ENCODE measurements at regions not wholly inside any gene's neighbourhood (a gene's known extent, or its start where the extent isn't known, plus 50 kb on each side); places are given as distances from the start of the nearest gene placed in this dataset.

DNA sequence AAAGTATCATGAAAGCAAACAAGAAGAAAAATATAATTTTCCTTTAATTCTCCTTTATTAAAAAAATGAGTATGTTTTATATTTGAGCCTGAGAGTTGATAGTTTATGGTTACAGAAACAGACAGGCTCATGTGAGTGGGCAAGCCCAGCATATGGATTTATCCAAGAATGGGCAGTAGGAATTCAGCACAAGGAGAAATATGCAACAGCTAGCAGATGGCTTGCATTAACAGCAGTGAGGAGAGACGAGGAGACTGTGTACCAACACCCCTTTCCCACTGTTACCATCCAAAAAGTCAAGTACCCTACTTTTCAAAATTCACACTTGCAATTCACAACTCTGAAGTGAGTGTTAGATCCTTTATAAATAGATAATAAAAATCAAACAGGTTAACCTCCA is 1760.2 kb upstream of the TENM3 start:
- no peak overlapping the region for H3K4me2 ChIP-seq (ENCODE audit: low read depth, low read length)
- CTCF ChIA-PET, result no interaction called here
- H3K18ac ChIP-seq (ENCODE audit: low read depth, low read length), result no peak overlapping the region
- H2AK9ac ChIP-seq (replicated peaks; ENCODE audit: low read depth, low read length, poor library complexity), result no peak overlapping the region
- H3K4me3 ChIP-seq (ENCODE audit: insufficient read depth, low read depth, low read length), result no peak overlapping the region
- H3K27ac ChIP-seq (ENCODE audit: insufficient read depth, low read length), result no peak overlapping the region
- no peak overlapping the region for H2BK5ac ChIP-seq (ENCODE audit: low read depth, low read length, poor library complexity, severe bottlenecking)
- no peak overlapping the region for H2BK120ac ChIP-seq (ENCODE audit: low read depth, low read length)
- H4K91ac ChIP-seq (ENCODE audit: insufficient read depth, low read depth, low read length), result no peak overlapping the region
- no peak overlapping the region for H3K14ac ChIP-seq (replicated peaks; ENCODE audit: low read depth, low read length)
- H3K9ac ChIP-seq (ENCODE audit: low read depth, low read length), result no peak overlapping the region
- dilution Hi-C loops (cut with HindIII; ENCODE audit: low sequenced_read_pairs, unreplicated experiment), result no loop called here
- H4K5ac ChIP-seq (ENCODE audit: low read depth, low read length), result no peak overlapping the region
- TF ChIP-seq FOS (IDR thresholded peaks at IDR 0.05; ENCODE audit: low read depth, low read length) (no peak), CHD1 (IDR thresholded peaks at IDR 0.05; ENCODE audit: low read depth, low read length) (no peak), RCOR1 (IDR thresholded peaks at IDR 0.05; ENCODE audit: insufficient replicate concordance, low read length) (no peak), MXI1 (IDR thresholded peaks at IDR 0.05; ENCODE audit: borderline replicate concordance, low read depth, low read length) (no peak), RFX5 (IDR thresholded peaks at IDR 0.05; ENCODE audit: low read depth, low read length) (no peak), MAZ (IDR thresholded peaks at IDR 0.05; ENCODE audit: borderline replicate concordance, low read depth, low read length) (no peak), POLR2A (IDR thresholded peaks at IDR 0.05; ENCODE audit: low read depth, low read length) (no peak), CEBPB (IDR thresholded peaks at IDR 0.05; ENCODE audit: low read depth, low read length) (no peak), RAD21 (IDR thresholded peaks at IDR 0.05; ENCODE audit: low read length) (no peak), NFE2L2 (IDR thresholded peaks at IDR 0.05; ENCODE audit: low read depth, low read length) (no peak)
- no peak overlapping the region for H4K8ac ChIP-seq (ENCODE audit: low read depth in 2 of 2, low read length in 2 of 2)
- no peaks in the 10 kb centered on the region for H3K27me3 ChIP-seq (ENCODE audit: control insufficient read depth, insufficient read depth, low read length)
- no peaks in the 10 kb centered on the region for H3K36me3 ChIP-seq (ENCODE audit: control insufficient read depth, insufficient read depth, low read length)
- H2AK5ac ChIP-seq (ENCODE audit: low read depth, low read length), result no peak overlapping the region
- no peaks in the 10 kb centered on the region for H3K4me1 ChIP-seq (ENCODE audit: control insufficient read depth, insufficient read depth, low read length)
- no peak overlapping the region for H2BK20ac ChIP-seq (ENCODE audit: low read depth, low read length)
- no peak overlapping the region for H3K56ac ChIP-seq (ENCODE audit: extremely low read depth, insufficient read depth, low read length)
- H4K20me1 ChIP-seq (ENCODE audit: insufficient read depth, low read length), result no peaks in the 10 kb centered on the region
- POLR2A ChIA-PET (ENCODE audit: unreplicated experiment), result no interaction called here
- in situ Hi-C loops (cut with MboI; ENCODE audit: low sequenced_read_pairs), result no loop called here
- BruUV-seq (replicated peaks), result no TSS peak
- H3K9me1 ChIP-seq (ENCODE audit: insufficient read depth, low read length), result no peaks in the 10 kb centered on the region
- no peak overlapping the region for H3K23ac ChIP-seq (ENCODE audit: low read depth, low read length)
- H3K9me3 ChIP-seq (ENCODE audit: control insufficient read depth, insufficient read depth, low read length), result peaks cover 2% of the 10 kb centered on the region; the same call in 1 of the 2 replicates
- intact Hi-C loops (cut with micrococcal nuclease), result no loop called here
- H2AFZ ChIP-seq (replicated peaks; ENCODE audit: low read length, poor library complexity), result no peak overlapping the region
- ATAC-seq (ENCODE audit: low read depth), result no peak
- no peak overlapping the region for H3K4ac ChIP-seq (ENCODE audit: low read depth, low read length)
- WGBS, 2 experiments (ENCODE audit: extremely low coverage in 2 of 2, insufficient read length in 1 of 2), result no CpG with 5 or more reads among the region's 1 CpG
- no peaks in the 10 kb centered on the region for H3K79me1 ChIP-seq (ENCODE audit: low read depth in 1 of 2, low read length in 2 of 2)
- DNase-seq, result no peak
- no peak overlapping the region for H2BK15ac ChIP-seq (ENCODE audit: low read depth, low read length)

Data from IMR-90 (cell line).